ENCODE measurements at regions not wholly inside any gene's neighbourhood (a gene's known extent, or its start where the extent isn't known, plus 50 kb on each side); places are given as distances from the start of the nearest gene placed in this dataset.

DNA sequence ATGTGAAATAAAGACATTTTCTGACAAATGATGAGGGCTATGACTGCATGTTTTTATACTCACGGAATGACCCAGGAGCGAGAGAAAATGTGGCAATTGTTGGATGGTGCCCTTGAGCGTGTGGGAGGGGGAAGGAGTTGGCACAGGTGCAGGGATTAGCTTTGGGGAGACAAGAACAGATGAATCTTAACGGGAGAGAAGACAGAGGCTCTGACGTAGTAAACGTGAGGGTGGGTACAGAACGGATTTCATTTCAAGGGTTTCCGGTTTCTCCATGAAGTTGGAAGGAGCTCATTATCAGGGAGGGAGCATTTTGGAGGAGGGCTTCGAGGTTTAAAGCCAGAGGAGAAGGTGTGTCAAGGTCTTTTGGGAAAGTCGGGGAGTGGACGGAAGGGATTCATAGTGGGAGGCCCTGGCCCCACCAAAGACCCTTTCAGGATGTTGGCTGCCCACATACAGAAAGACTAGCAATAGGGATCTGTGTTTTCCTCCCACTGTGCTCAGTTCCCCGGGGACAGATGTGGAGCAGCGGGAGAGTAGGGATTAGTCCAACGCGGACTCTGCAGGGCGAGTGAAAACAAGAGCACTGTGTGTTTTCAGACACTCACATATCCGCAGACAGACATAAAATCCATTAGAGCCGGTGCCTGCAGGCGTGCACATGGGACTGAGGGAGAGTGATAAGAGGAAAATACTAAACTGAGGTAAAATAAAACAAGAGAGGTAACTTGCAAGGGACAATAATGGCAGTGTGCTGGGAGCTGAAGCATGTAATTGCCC is 584.1 kb downstream of the AJAP1 start:
- TF ChIP-seq, protein P1, sequence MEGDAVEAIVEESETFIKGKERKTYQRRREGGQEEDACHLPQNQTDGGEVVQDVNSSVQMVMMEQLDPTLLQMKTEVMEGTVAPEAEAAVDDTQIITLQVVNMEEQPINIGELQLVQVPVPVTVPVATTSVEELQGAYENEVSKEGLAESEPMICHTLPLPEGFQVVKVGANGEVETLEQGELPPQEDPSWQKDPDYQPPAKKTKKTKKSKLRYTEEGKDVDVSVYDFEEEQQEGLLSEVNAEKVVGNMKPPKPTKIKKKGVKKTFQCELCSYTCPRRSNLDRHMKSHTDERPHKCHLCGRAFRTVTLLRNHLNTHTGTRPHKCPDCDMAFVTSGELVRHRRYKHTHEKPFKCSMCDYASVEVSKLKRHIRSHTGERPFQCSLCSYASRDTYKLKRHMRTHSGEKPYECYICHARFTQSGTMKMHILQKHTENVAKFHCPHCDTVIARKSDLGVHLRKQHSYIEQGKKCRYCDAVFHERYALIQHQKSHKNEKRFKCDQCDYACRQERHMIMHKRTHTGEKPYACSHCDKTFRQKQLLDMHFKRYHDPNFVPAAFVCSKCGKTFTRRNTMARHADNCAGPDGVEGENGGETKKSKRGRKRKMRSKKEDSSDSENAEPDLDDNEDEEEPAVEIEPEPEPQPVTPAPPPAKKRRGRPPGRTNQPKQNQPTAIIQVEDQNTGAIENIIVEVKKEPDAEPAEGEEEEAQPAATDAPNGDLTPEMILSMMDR (conservative IDR thresholded peaks at IDR 0.05; ENCODE audit: low read depth, low read length), result no peak
- DNase-seq (ENCODE audit: low read depth), result no peak
- H3K4me3 ChIP-seq (ENCODE audit: low read depth, low read length), result no peak overlapping the region

DNA sequence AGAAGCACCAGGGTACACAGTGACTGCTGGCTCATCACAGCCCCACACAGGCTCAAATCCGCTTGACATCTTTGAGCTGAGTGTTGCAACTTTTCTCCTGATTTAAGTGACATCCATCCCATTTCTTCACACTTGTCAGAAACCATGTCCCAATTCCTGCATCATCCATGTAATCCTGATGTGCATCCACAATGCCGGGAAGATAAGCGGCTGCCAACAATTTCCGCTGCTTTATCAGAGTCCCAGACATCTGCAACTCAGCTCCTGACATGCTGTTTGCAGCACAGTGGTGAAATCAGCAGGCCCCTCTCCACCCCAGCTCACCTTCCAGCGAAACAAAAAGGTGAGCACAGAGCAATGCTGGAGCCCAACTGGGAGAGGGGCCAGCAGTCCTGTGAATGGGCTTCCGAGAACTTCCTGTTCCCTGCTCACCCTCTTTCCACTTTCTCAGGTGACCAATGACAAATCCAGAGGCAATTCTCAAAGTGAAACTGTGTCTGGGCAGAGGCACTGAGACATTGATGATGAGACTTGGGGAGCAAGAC is 581.0 kb downstream of the AJAP1 start:
- TF ChIP-seq, protein P1 (conservative IDR thresholded peaks at IDR 0.05; ENCODE audit: low read depth, low read length), result no peak

DNA sequence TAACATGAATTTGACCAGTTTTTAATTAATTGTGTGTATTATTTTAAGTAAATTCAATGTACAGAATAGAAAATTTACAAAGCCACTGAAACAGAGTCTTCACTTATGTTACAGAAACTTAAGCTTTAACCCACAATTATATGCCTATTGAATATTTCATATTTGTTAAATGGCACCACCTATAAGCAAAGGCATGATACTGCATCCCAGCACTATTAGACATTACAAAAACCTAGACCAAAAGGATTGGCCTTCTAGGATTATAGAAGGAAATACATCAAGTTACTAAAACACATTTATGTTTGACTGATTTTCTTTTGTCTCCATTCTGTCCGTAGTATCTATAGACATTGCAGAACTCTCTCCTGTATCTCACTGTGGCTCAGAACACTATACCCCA is 578.1 kb downstream of the AJAP1 start:
- TF ChIP-seq, protein P1 (conservative IDR thresholded peaks at IDR 0.05; ENCODE audit: low read depth, low read length), result no peak
- no peak overlapping the region for H3K4me3 ChIP-seq (ENCODE audit: low read depth, low read length)
- no peak for DNase-seq (ENCODE audit: low read depth)

More for the DNA sequence above, 581.0 kb downstream of the AJAP1 start:
- no peak for DNase-seq (ENCODE audit: low read depth)
- H3K4me3 ChIP-seq (ENCODE audit: low read depth, low read length), result no peak overlapping the region

DNA sequence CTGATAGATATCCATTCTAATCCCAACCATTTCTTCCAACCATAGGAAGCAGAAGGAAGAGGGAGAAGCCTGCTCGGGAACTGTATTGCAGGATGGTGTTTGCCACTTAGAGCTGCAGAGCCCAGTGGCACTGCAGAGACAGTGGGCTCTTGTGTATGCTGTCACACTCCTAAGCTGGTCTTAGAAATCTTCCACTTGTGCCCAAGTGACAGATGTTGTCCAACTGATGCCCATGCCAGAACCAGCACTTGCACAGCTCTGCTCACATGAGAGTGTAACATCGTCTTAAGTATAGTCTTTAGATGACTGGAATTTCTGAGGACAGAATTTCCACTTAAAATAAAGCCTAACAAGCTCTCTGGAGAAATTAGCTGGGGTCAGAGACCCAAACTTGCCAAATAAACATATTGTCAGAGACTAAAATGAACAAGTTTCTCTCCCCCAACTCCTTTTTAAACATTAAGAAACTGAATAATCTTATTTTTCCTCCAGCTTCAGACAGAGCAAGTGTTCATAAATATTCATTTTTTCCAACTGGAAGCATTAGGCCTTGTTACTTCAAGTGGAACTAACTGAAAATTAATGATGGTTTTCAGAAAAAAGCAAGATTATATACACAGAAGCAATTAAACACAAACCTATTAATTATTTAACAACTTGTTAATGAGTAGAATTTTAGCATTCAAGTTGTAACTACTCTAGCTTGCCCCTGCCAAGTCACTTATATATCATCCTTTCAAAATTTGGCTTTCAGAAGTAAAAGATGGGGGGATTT is 577.3 kb downstream of the AJAP1 start:
- TF ChIP-seq, protein P1 (conservative IDR thresholded peaks at IDR 0.05; ENCODE audit: low read depth, low read length), result no peak
- H3K4me3 ChIP-seq (ENCODE audit: low read depth, low read length), result no peak overlapping the region
- DNase-seq (ENCODE audit: low read depth), result no peak

DNA sequence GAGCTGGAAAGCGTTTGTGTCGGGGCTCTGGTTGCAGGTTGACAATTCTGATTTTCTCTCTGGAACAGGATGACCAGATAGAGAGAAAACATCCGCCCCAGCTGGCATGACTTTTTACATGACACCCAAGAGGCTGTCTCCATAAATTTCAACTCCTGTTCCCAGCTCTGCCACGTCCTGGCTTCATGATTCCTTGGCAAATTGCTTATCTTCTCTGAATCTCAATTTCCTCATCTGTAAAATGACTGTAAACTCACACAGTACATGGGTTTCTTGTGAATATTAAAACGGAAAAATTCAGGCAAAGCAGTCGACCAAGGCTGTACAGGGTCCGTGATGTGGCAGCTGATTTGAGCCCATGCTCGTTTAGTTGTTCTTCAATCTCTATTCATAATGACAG is 572.7 kb downstream of the AJAP1 start:
- TF ChIP-seq, protein P1 (conservative IDR thresholded peaks at IDR 0.05; ENCODE audit: low read depth, low read length), result no peak
- DNase-seq (ENCODE audit: low read depth), result no peak
- H3K4me3 ChIP-seq (ENCODE audit: low read depth, low read length), result no peak overlapping the region

DNA sequence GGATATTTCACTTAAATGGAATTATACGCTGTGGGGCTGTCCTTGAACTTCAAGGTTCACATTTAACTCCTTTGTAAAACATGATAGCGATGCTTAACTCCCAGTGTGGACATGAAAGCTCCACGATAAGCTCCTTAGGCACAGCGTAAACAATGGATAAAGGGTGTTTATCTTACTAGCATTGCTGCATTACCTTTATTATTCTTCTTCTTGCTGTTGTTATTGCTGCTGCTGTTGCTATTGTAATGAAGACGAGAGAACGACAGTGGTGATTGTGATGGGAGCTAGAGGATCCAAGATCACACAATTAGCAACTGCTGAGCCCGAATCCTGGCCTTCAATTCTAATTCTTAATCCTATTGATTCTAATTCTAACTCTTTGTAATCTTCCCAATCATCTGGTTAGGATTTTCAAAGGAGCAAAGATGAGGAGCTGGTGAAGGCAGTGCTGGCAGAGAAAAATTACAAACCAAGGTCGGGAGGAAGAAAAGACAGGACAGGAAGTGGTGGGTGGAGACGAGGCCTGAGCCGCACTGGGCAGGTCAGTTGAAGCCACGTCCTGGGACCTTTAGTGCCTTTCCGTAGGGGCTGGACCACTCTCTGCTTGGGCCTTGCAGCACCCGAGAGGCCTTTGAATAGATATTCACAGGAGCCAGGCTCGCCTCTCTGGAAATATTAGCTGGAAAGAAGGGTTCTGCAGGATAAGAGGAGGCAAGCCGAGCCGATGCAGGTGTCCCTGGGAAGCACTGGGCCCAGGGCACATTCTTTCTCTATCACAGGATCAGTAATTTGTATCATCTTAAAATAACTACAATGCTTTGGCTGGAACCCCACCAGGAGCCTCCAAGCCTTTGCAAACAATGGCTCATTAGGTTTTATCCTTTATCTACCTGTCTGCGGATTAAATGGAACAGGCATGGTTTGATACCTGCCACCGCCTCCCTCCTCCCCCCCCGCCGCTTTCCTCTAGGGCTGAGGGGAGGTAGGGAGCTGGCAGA is 571.6 kb downstream of the AJAP1 start:
- no peak for DNase-seq (ENCODE audit: low read depth)
- no peak overlapping the region for H3K4me3 ChIP-seq (ENCODE audit: low read depth, low read length)
- TF ChIP-seq, protein P1 (conservative IDR thresholded peaks at IDR 0.05; ENCODE audit: low read depth, low read length), result no peak

Data from epithelial cell of proximal tubule (primary cell).